ENCODE measurements at regions not wholly inside any gene's neighbourhood (a gene's known extent, or its start where the extent isn't known, plus 50 kb on each side); places are given as distances from the start of the nearest gene placed in this dataset.

- no peak for TF ChIP-seq CTCF (IDR thresholded peaks at IDR 0.05)
- no peak for TF ChIP-seq POLR2AphosphoS5 (IDR thresholded peaks at IDR 0.05)
- no peak for TF ChIP-seq POLR2A (IDR thresholded peaks at IDR 0.05)
Observed at GRCh38 chr7:94247970-94248369, 146.7 kb upstream of the COL1A2 start.

All from sigmoid colon (tissue), 4 donors.